HG02642 (cell line): ENCODE measurements at regions not wholly inside any gene's neighbourhood (a gene's known extent, or its start where the extent isn't known, plus 50 kb on each side); places are given as distances from the start of the nearest gene placed in this dataset.

Experiments used
- ATAC-seq: cut with Tn5 transposase; IDR thresholded peaks from one replicate; pipeline ENCODE4 v1.9.1; 2021; ENCODE audit warnings: mild to moderate bottlenecking; ENCODE audit not compliant: unreplicated experiment, poor library complexity

GRCh38 chr12:27382924-27383323, 50.3 kb downstream of the BMAL2 start:
- no peak for ATAC-seq

DNA sequence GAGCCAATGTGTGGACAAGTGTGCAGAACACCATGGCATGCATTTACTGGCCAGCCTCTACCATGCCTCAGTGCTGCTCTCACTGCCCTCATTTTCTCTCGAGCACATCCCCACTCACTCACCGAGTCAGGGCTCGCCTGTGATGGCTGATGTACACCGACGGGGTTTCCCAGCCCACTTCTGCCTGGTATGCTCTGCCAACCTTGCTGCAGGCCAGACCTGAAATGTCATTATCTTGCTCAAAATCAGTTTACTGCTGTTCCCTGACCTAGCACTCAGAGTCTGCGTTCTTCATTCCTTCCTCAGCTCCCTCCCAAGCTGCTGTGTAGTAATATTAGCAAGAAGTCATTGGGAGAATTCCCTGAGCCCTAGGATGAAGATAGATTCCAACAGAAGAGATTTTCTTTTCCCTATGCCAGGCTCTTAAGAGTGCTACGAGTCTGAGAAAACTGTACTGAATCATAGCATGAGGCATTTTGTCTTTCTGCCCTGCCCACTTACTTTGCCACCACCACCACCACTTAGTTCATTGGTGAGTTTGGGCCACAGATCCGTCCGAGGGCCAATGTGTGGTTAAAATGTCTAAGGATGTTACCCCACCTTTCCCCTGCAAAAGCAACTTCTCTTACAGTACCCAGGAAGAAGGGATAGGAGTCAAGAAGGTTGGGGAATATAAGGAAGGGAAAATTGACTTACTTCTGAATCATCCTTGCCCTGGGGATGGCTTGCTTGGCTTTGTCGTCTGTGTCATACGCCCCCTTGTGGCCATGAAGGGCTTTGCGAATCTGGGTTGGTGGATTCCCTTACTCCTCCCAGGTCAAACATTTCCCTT, 51.0 kb downstream of the BMAL2 start:
- peak; percentile 67 for ATAC-seq

DNA sequence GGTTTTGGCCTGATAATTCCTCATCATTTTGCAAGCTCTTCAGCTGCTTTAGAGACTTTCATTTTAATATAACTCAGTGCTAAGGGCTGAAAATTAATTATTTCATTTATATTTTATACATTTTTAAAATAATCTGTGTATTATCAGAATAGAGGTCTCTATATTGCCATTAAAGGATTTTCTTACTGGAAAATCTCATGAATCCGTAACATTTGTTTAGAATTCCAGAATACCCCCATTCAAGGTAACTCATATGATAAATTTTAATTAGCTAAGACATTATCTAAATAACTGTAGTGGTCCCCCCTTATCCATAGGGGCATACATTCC, 51.6 kb downstream of the BMAL2 start:
- no peak for ATAC-seq

DNA sequence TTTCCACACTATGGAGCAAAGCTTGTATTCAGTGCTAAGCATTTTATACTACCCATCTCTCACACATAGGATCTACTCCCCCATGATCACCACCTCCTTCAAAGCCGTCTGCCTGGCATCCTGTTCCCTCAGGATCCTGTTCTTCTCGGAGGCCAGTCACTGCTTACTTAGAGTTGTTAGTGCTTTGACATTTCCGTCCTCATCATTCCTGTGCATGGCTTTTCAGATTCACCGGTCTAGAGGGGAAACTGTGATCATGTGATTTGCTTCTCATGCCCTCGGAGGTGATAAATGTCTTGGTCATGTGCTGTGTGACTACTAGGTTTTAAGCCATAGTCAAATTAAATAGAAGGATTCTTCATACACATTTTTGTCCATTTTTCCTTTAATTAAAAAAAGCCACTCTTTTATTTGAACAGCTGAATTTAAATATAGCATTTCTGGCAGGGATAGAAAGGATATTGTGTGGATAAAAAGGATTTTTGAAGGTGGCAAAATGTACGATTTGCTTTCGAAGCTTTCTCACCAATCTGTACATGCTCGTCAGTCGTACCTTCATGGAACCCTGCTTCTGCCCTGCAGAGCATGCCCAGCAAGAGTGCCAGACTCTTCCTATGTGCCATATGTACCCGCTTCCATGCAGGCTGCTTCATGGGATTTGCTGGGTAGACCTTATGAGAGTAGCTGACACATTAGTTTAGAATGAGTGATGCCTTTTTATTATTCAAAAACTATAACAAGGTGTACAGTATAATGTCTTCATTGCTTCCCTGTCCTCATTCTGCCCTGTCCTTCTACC, 53.3 kb downstream of the BMAL2 start:
- no peak for ATAC-seq

DNA sequence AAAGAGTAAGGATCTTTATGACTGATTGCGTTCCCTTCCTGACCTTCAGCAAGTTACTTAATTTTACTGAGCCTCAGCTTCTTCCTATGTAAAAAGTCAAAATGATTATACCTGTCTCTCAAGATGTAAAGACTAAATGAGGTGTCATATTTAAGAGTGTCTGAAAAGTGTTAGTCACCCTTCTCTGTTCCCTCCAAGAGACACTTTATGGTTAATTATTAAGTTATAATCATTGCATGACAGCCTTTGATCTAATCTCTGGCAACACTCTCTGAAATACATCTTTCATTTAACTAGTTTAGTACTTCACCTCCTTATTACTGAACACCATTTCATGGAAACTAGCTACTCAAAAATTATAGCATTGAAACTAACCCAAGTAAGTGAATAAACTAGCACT, 54.8 kb downstream of the BMAL2 start:
- ATAC-seq = no peak

GRCh38 chr12:27388650-27389049, 56.0 kb downstream of the BMAL2 start:
- ATAC-seq = no peak

- no peak for ATAC-seq
These were observed 51.9 kb upstream of the SMCO2 start for GRCh38 chr12:27394676-27395075.

GRCh38 chr12:27396216-27396815, 50.2 kb upstream of the SMCO2 start:
- ATAC-seq = no peak
